ENCODE measurements at regions not wholly inside any gene's neighbourhood (a gene's known extent, or its start where the extent isn't known, plus 50 kb on each side); places are given as distances from the start of the nearest gene placed in this dataset.
A peak's percentile ranks its signal among the peaks of the same experiment; 100 is the strongest.
"Not testable (repeated sequence)": the region's sequence is repeated elsewhere in the genome, so short reads cannot be mapped to it uniquely, and the experiment has no call there.

- Histone ChIP-seq H3K4me3 (no peak overlapping the region), H3K4me2 (no peak overlapping the region), H3F3A (replicated peaks; ENCODE audit: low read depth) (no peaks in the 10 kb centered on the region), H3K4me1 (ENCODE audit: insufficient read depth) (peaks cover 8% of the 10 kb centered on the region; the same call in 1 of the 2 replicates), H4K20me1 (replicated peaks; ENCODE audit: insufficient read depth) (no peaks in the 10 kb centered on the region), H3K27me3 (ENCODE audit: insufficient read depth) (no peaks in the 10 kb centered on the region), H3K79me2 (replicated peaks; ENCODE audit: insufficient read depth) (no peaks in the 10 kb centered on the region), H3K27ac (ENCODE audit: low read depth) (no peak overlapping the region), H3K36me3 (ENCODE audit: insufficient read depth) (no peaks in the 10 kb centered on the region), H2AFZ (no peak overlapping the region), H3K9me2 (ENCODE audit: insufficient read depth) (no peaks in the 10 kb centered on the region)
- H3K27ac Mint-ChIP-seq, result no peak overlapping the region
- H3K4me1 Mint-ChIP-seq, result peaks cover 16% of the 10 kb centered on the region
- no peak for TF ChIP-seq REST (IDR thresholded peaks at IDR 0.05; ENCODE audit: unreplicated experiment)
- no peak for TF ChIP-seq ZNF331 (CRISPR knock-in tag; IDR thresholded peaks at IDR 0.05; ENCODE audit: low read depth)
- TF ChIP-seq POLR2AphosphoS5 (IDR thresholded peaks at IDR 0.05; ENCODE audit: low read depth), result no peak
- H3K9me3 Mint-ChIP-seq, result no peaks in the 10 kb centered on the region
- H3K4me3 Mint-ChIP-seq, result no peak overlapping the region
- ATAC-seq (no peak), DNase-seq (ENCODE audit: low spot score) (no peak)
- H3K27me3 Mint-ChIP-seq (ENCODE audit: insufficient read depth, low read depth, poor library complexity), result no peaks in the 10 kb centered on the region
- no peaks in the 10 kb centered on the region for H3K36me3 Mint-ChIP-seq (ENCODE audit: low read depth)
These were observed 740.5 kb upstream of the SEMA6A start for GRCh38 chr5:117315170-117315569.

- not testable (repeated sequence) for H3K4me3 ChIP-seq; H3K4me2 ChIP-seq; H3K79me2 ChIP-seq (replicated peaks; ENCODE audit: insufficient read depth); H3K9me2 ChIP-seq (ENCODE audit: insufficient read depth); H3K27me3 ChIP-seq (ENCODE audit: insufficient read depth); H3F3A ChIP-seq (replicated peaks; ENCODE audit: low read depth); DNase-seq (ENCODE audit: low spot score); H3K36me3 Mint-ChIP-seq (ENCODE audit: low read depth); H3K4me1 ChIP-seq (ENCODE audit: insufficient read depth); H3K27ac ChIP-seq (ENCODE audit: low read depth); H3K27ac Mint-ChIP-seq; ATAC-seq; H2AFZ ChIP-seq; H3K27me3 Mint-ChIP-seq (ENCODE audit: insufficient read depth, low read depth, poor library complexity); H3K36me3 ChIP-seq (ENCODE audit: insufficient read depth); H3K4me1 Mint-ChIP-seq; H3K4me3 Mint-ChIP-seq; H4K20me1 ChIP-seq (replicated peaks; ENCODE audit: insufficient read depth)
- H3K9me3 Mint-ChIP-seq, result peaks cover 11% of the 10 kb centered on the region
- TF ChIP-seq CTCF (conservative IDR thresholded peaks at IDR 0.05; ENCODE audit: low read depth in 2 of 2), result peak in 1 of 2 experiments; percentile 28; a peak in 2 of 4 replicates
These were observed 730.0 kb upstream of the SEMA6A start for GRCh38 chr5:117304512-117305107.

All from GM23338 (cell line).